ENCODE measurements at regions not wholly inside any gene's neighbourhood (a gene's known extent, or its start where the extent isn't known, plus 50 kb on each side); places are given as distances from the start of the nearest gene placed in this dataset.
A peak's percentile ranks its signal among the peaks of the same experiment; 100 is the strongest.

DNA sequence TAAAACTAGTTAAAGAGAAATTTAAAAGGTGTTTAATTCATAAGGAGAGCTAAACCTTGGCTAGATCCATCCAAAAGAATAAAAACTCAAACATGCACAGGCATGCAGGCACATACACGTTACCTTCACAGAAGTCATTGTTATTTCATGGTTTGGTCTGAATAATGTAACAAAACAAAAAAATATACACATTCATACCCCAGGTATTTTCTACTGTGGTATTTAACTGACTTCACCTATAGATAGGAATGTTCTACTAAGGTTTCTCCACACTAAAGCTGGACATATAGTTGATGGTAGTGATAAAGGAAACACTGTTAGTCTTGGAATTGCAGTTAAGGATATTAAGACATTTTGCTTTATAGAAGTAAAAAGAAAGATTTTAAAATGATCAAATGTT lies 283.6 kb upstream of the PCDH10 start:
- dilution Hi-C loops (cut with MboI; ENCODE audit: extremely low pct_ligation_motif_present, low sequenced_read_pairs) = no loop called here
- peak overlapping the region; percentile 31 for H3K27ac ChIP-seq (ENCODE audit: control insufficient read depth, insufficient read depth, low read length)

DNA sequence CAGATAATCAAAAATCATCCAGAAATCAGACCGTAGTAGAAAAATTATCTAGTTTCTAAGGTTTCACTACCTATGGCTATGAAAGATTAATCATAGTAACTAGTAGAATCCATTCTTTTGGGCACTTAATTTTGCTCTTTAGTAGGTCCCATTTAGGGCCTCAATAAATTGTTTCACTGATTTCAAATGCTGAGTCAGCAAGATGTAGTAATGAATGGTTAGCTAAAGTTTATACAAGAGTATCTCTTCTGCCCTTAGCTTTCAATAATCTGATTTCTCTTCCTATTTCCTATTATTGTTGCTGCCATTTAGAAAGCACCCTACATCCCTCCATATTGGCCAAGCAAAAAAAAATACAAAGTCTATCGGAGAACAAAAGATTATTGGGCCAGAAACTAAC lies 283.2 kb upstream of the PCDH10 start:
- Histone ChIP-seq H3K4me1 (ENCODE audit: control insufficient read depth, extremely low read depth, insufficient read depth, low read length) (no peaks in the 10 kb centered on the region), H4K20me1 (ENCODE audit: control insufficient read depth, extremely low read depth, insufficient read depth, low read length) (no peaks in the 10 kb centered on the region), H3K4me2 (ENCODE audit: control insufficient read depth, extremely low read depth, insufficient read depth, low read depth, low read length) (no peak overlapping the region), H3K27ac (ENCODE audit: control insufficient read depth, insufficient read depth, low read length) (peak overlapping the region; percentile 31), H3K9me1 (ENCODE audit: control insufficient read depth, extremely low read depth, insufficient read depth, low read length) (no peaks in the 10 kb centered on the region), H3K9ac (ENCODE audit: control insufficient read depth, extremely low read depth, insufficient read depth, low read length) (no peak overlapping the region), H2AFZ (ENCODE audit: control insufficient read depth, low read length) (no peak overlapping the region), H3K4me3 (ENCODE audit: control insufficient read depth in 2 of 3, extremely low read depth in 1 of 3, insufficient read depth in 2 of 3, low read depth in 1 of 3, low read length in 3 of 3) (no peak overlapping the region), H3K79me2 (ENCODE audit: control insufficient read depth, insufficient read depth, low read length) (no peaks in the 10 kb centered on the region), H3K27me3 (ENCODE audit: control insufficient read depth, extremely low read depth, insufficient read depth, low read length) (no peaks in the 10 kb centered on the region), H3K36me3 (ENCODE audit: control insufficient read depth in 2 of 2, extremely low read depth in 1 of 2, insufficient read depth in 2 of 2, low read length in 2 of 2) (no peaks in the 10 kb centered on the region), H3K9me3 (ENCODE audit: control insufficient read depth, low read depth, low read length) (no peaks in the 10 kb centered on the region)
- DNase-seq (ENCODE audit: low read depth, low spot score) (no peak), FAIRE-seq (no peak)
- dilution Hi-C loops (cut with MboI; ENCODE audit: extremely low pct_ligation_motif_present, low sequenced_read_pairs) = no loop called here
- TF ChIP-seq, protein P1, sequence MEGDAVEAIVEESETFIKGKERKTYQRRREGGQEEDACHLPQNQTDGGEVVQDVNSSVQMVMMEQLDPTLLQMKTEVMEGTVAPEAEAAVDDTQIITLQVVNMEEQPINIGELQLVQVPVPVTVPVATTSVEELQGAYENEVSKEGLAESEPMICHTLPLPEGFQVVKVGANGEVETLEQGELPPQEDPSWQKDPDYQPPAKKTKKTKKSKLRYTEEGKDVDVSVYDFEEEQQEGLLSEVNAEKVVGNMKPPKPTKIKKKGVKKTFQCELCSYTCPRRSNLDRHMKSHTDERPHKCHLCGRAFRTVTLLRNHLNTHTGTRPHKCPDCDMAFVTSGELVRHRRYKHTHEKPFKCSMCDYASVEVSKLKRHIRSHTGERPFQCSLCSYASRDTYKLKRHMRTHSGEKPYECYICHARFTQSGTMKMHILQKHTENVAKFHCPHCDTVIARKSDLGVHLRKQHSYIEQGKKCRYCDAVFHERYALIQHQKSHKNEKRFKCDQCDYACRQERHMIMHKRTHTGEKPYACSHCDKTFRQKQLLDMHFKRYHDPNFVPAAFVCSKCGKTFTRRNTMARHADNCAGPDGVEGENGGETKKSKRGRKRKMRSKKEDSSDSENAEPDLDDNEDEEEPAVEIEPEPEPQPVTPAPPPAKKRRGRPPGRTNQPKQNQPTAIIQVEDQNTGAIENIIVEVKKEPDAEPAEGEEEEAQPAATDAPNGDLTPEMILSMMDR (optimal IDR thresholded peaks at IDR 0.05 in 1 of 3, IDR thresholded peaks at IDR 0.05 in 1 of 3, conservative IDR thresholded peaks at IDR 0.05 in 1 of 3; ENCODE audit: extremely low read depth in 1 of 3, insufficient read depth in 2 of 3, low read length in 3 of 3) = no peak
- TF ChIP-seq EZH2 (IDR thresholded peaks at IDR 0.05; ENCODE audit: low read length) = no peak

More for the DNA sequence above, 283.6 kb upstream of the PCDH10 start:
- H3K4me2 ChIP-seq (ENCODE audit: control insufficient read depth, extremely low read depth, insufficient read depth, low read depth, low read length) = no peak overlapping the region
- no peaks in the 10 kb centered on the region for H3K79me2 ChIP-seq (ENCODE audit: control insufficient read depth, insufficient read depth, low read length)
- TF ChIP-seq, protein P1 (optimal IDR thresholded peaks at IDR 0.05 in 1 of 3, IDR thresholded peaks at IDR 0.05 in 1 of 3, conservative IDR thresholded peaks at IDR 0.05 in 1 of 3; ENCODE audit: extremely low read depth in 1 of 3, insufficient read depth in 2 of 3, low read length in 3 of 3) = no peak
- no peak for TF ChIP-seq EZH2 (IDR thresholded peaks at IDR 0.05; ENCODE audit: low read length)
- no peaks in the 10 kb centered on the region for H4K20me1 ChIP-seq (ENCODE audit: control insufficient read depth, extremely low read depth, insufficient read depth, low read length)
- no peak for FAIRE-seq
- H3K4me1 ChIP-seq (ENCODE audit: control insufficient read depth, extremely low read depth, insufficient read depth, low read length) = no peaks in the 10 kb centered on the region
- H3K36me3 ChIP-seq (ENCODE audit: control insufficient read depth in 2 of 2, extremely low read depth in 1 of 2, insufficient read depth in 2 of 2, low read length in 2 of 2) = no peaks in the 10 kb centered on the region
- no peak overlapping the region for H2AFZ ChIP-seq (ENCODE audit: control insufficient read depth, low read length)
- peak; percentile 33 for DNase-seq (ENCODE audit: low read depth, low spot score)
- no peaks in the 10 kb centered on the region for H3K9me1 ChIP-seq (ENCODE audit: control insufficient read depth, extremely low read depth, insufficient read depth, low read length)
- no peaks in the 10 kb centered on the region for H3K9me3 ChIP-seq (ENCODE audit: control insufficient read depth, low read depth, low read length)
- H3K27me3 ChIP-seq (ENCODE audit: control insufficient read depth, extremely low read depth, insufficient read depth, low read length) = no peaks in the 10 kb centered on the region
- H3K4me3 ChIP-seq (ENCODE audit: control insufficient read depth in 2 of 3, extremely low read depth in 1 of 3, insufficient read depth in 2 of 3, low read depth in 1 of 3, low read length in 3 of 3) = no peak overlapping the region
- H3K9ac ChIP-seq (ENCODE audit: control insufficient read depth, extremely low read depth, insufficient read depth, low read length) = no peak overlapping the region
